HAP-1 (cell line): ENCODE measurements at regions not wholly inside any gene's neighbourhood (a gene's known extent, or its start where the extent isn't known, plus 50 kb on each side); places are given as distances from the start of the nearest gene placed in this dataset.

ENCODE experiments used
- DNase-seq, 2 experiments: peaks; one replicate each; pipeline ENCODE4 v3.0.0-alpha.2; 2016 to 2020; ENCODE audit warnings: low spot score in 2 of 2
- H3K27me3 ChIP-seq: fragments of 250-450 bp; sonication (Bioruptor Pico); 2 replicates; pipeline ENCODE4 v1.5.1; 2020; ENCODE audit warnings: low read depth, mild to moderate bottlenecking, moderate library complexity
- H3K36me3 ChIP-seq: fragments of 250-450 bp; sonication (Bioruptor Pico); replicated peaks from 2 replicates; pipeline ENCODE4 v1.5.1; 2020; ENCODE audit warnings: mild to moderate bottlenecking
- H3K4me1 ChIP-seq: fragments of 250-450 bp; sonication (Bioruptor Pico); 2 replicates; pipeline ENCODE4 v1.5.1; 2020; ENCODE audit warnings: mild to moderate bottlenecking
- H3K4me3 ChIP-seq: fragments of 250-450 bp; sonication (Bioruptor Pico); 2 replicates; pipeline ENCODE4 v1.5.1; 2020; ENCODE audit warnings: mild to moderate bottlenecking, moderate library complexity
- H3K9me3 ChIP-seq: fragments of 250-450 bp; sonication (Bioruptor Pico); 2 replicates; pipeline ENCODE4 v1.5.1; 2020; ENCODE audit warnings: mild to moderate bottlenecking, moderate library complexity
- in situ Hi-C: fragments of 300-500 bp; cut with MboI; formaldehyde crosslinking; loops from 3 replicates; pipeline ENCODE4 v1.14.3; 2020; ENCODE audit warnings: low sequenced_read_pairs, inconsistent platforms, mixed read lengths

GRCh38 chr10:61160253-61160652 lies 216.3 kb upstream of the RHOBTB1 start:
- in situ Hi-C loops = no loop called here
- Histone ChIP-seq H3K4me3 (no peak overlapping the region), H3K4me1 (no peaks in the 10 kb centered on the region; the same call in 1 of the 2 replicates)

GRCh38 chr10:61159253-61159652 lies 215.3 kb upstream of the RHOBTB1 start:
- Histone ChIP-seq H3K4me1 (no peaks in the 10 kb centered on the region; the same call in 1 of the 2 replicates), H3K9me3 (no peaks in the 10 kb centered on the region), H3K4me3 (no peak overlapping the region), H3K27me3 (no peaks in the 10 kb centered on the region), H3K36me3 (no peaks in the 10 kb centered on the region)
- in situ Hi-C loops = no loop called here
- DNase-seq = no peak

More at GRCh38 chr10:61160253-61160652, 216.3 kb upstream of the RHOBTB1 start:
- no peak for DNase-seq
- no peaks in the 10 kb centered on the region for H3K27me3 ChIP-seq
- H3K9me3 ChIP-seq = no peaks in the 10 kb centered on the region
- no peaks in the 10 kb centered on the region for H3K36me3 ChIP-seq

GRCh38 chr10:61157182-61157581 lies 213.2 kb upstream of the RHOBTB1 start:
- in situ Hi-C loops = no loop called here
- H3K27me3 ChIP-seq = no peaks in the 10 kb centered on the region
- no peaks in the 10 kb centered on the region for H3K9me3 ChIP-seq
- no peaks in the 10 kb centered on the region for H3K36me3 ChIP-seq
- no peaks in the 10 kb centered on the region; the same call in 1 of the 2 replicates for H3K4me1 ChIP-seq
- no peak overlapping the region for H3K4me3 ChIP-seq
- DNase-seq = no peak

- Histone ChIP-seq H3K9me3 (no peaks in the 10 kb centered on the region), H3K4me1 (no peaks in the 10 kb centered on the region; the same call in 1 of the 2 replicates), H3K36me3 (no peaks in the 10 kb centered on the region), H3K4me3 (no peak overlapping the region), H3K27me3 (no peaks in the 10 kb centered on the region)
- DNase-seq = no peak
- in situ Hi-C loops = no loop called here
Measured at GRCh38 chr10:61153771-61154170, 209.8 kb upstream of the RHOBTB1 start.

GRCh38 chr10:61151059-61151458 lies 207.1 kb upstream of the RHOBTB1 start:
- H3K36me3 ChIP-seq = no peaks in the 10 kb centered on the region
- no peak overlapping the region for H3K4me3 ChIP-seq
- H3K9me3 ChIP-seq = no peaks in the 10 kb centered on the region
- no peaks in the 10 kb centered on the region for H3K27me3 ChIP-seq
- in situ Hi-C loops = no loop called here
- H3K4me1 ChIP-seq = no peaks in the 10 kb centered on the region; the same call in 1 of the 2 replicates
- DNase-seq = no peak

- no peak overlapping the region for H3K4me3 ChIP-seq
- H3K4me1 ChIP-seq = no peaks in the 10 kb centered on the region
- H3K36me3 ChIP-seq = no peaks in the 10 kb centered on the region
- no peaks in the 10 kb centered on the region for H3K9me3 ChIP-seq
- DNase-seq = no peak
- H3K27me3 ChIP-seq = no peaks in the 10 kb centered on the region
- in situ Hi-C loops = loop anchor here (25.0 kb wide), 1 partner anchor 139 kb away; no protein-coding TSS in a partner anchor
Measured at GRCh38 chr10:61148451-61148850, 204.5 kb upstream of the RHOBTB1 start.

GRCh38 chr10:61142987-61143386 lies 199.0 kb upstream of the RHOBTB1 start:
- Histone ChIP-seq H3K4me1 (no peaks in the 10 kb centered on the region), H3K36me3 (no peaks in the 10 kb centered on the region), H3K4me3 (no peak overlapping the region), H3K27me3 (no peaks in the 10 kb centered on the region), H3K9me3 (no peaks in the 10 kb centered on the region; the same call in 1 of the 2 replicates)
- in situ Hi-C loops = loop anchor here (25.0 kb wide), 1 partner anchor 144 kb away; no protein-coding TSS in a partner anchor
- DNase-seq = no peak

- DNase-seq = peak; percentile 22 to 63
- Histone ChIP-seq H3K27me3 (no peaks in the 10 kb centered on the region), H3K4me3 (no peak overlapping the region), H3K36me3 (no peaks in the 10 kb centered on the region), H3K4me1 (peaks cover 8% of the 10 kb centered on the region), H3K9me3 (no peaks in the 10 kb centered on the region; the same call in 1 of the 2 replicates)
- in situ Hi-C loops = loop anchor here (25.0 kb wide), 1 partner anchor 146 kb away; no protein-coding TSS in a partner anchor
Measured at GRCh38 chr10:61140765-61141392, 196.9 kb upstream of the RHOBTB1 start.

- in situ Hi-C loops = loop anchor here (25.0 kb wide), 1 partner anchor 148 kb away; no protein-coding TSS in a partner anchor
- no peak overlapping the region for H3K4me3 ChIP-seq
- H3K36me3 ChIP-seq = no peaks in the 10 kb centered on the region
- H3K9me3 ChIP-seq = no peaks in the 10 kb centered on the region; the same call in 1 of the 2 replicates
- no peaks in the 10 kb centered on the region for H3K27me3 ChIP-seq
- no peak for DNase-seq
- peaks cover 15% of the 10 kb centered on the region for H3K4me1 ChIP-seq
Measured at GRCh38 chr10:61139592-61139953, 195.6 kb upstream of the RHOBTB1 start.

- no peaks in the 10 kb centered on the region for H3K36me3 ChIP-seq
- DNase-seq = no peak
- no peaks in the 10 kb centered on the region for H3K27me3 ChIP-seq
- H3K9me3 ChIP-seq = no peaks in the 10 kb centered on the region; the same call in 1 of the 2 replicates
- H3K4me3 ChIP-seq = no peak overlapping the region
- peaks cover 15% of the 10 kb centered on the region for H3K4me1 ChIP-seq
- in situ Hi-C loops = loop anchor here (25.0 kb wide), 1 partner anchor 148 kb away; no protein-coding TSS in a partner anchor
Measured at GRCh38 chr10:61138708-61139591, 195.0 kb upstream of the RHOBTB1 start.

- no peaks in the 10 kb centered on the region for H3K9me3 ChIP-seq
- in situ Hi-C loops = loop anchor here (25.0 kb wide), 1 partner anchor 151 kb away; no protein-coding TSS in a partner anchor
- H3K4me3 ChIP-seq = no peak overlapping the region
- no peaks in the 10 kb centered on the region for H3K27me3 ChIP-seq
- peak in 1 of 2 experiments; percentile 33 for DNase-seq
- no peaks in the 10 kb centered on the region for H3K36me3 ChIP-seq
- H3K4me1 ChIP-seq = peaks cover 15% of the 10 kb centered on the region
Measured at GRCh38 chr10:61136139-61136538, 192.2 kb upstream of the RHOBTB1 start.

GRCh38 chr10:61135276-61135721 lies 191.3 kb upstream of the RHOBTB1 start:
- H3K27me3 ChIP-seq = no peaks in the 10 kb centered on the region
- no peak overlapping the region for H3K4me3 ChIP-seq
- H3K4me1 ChIP-seq = peaks cover 20% of the 10 kb centered on the region
- H3K36me3 ChIP-seq = no peaks in the 10 kb centered on the region
- DNase-seq = no peak
- no peaks in the 10 kb centered on the region for H3K9me3 ChIP-seq
- in situ Hi-C loops = loop anchor here (25.0 kb wide), 1 partner anchor 152 kb away; no protein-coding TSS in a partner anchor

- Histone ChIP-seq H3K9me3 (no peaks in the 10 kb centered on the region), H3K36me3 (no peaks in the 10 kb centered on the region), H3K27me3 (no peaks in the 10 kb centered on the region), H3K4me3 (no peak overlapping the region), H3K4me1 (peaks cover 15% of the 10 kb centered on the region)
- in situ Hi-C loops = loop anchor here (25.0 kb wide), 1 partner anchor 157 kb away; no protein-coding TSS in a partner anchor
- peak in 1 of 2 experiments; percentile 87 for DNase-seq
Measured at GRCh38 chr10:61130366-61130765, 186.4 kb upstream of the RHOBTB1 start.
